ENCODE measurements at regions not wholly inside any gene's neighbourhood (a gene's known extent, or its start where the extent isn't known, plus 50 kb on each side); places are given as distances from the start of the nearest gene placed in this dataset.

DNA sequence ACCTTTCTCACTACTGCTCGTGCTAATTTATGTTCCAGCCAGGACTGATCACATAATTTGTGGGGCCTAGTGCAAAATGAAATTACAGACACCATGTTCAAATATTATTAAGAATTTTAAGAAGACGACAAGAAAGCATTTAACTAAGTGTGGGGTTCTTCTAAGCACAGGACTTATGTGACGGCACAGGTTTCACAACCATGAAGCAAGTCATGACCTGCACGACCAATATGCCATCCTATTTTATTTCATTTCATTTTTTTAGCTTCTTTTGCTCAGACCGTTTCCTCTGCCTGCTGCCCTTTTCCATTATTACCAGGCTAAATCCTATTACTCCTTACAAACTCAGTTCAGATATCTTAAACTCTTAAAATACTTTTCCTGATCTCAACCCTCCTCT, 462.5 kb downstream of the AASDHPPT start:
- TF ChIP-seq RFX5 (IDR thresholded peaks at IDR 0.05; ENCODE audit: low read depth, low read length) (no peak), TCF7 (IDR thresholded peaks at IDR 0.05; ENCODE audit: low read depth) (no peak), CC2D1A (CRISPR knock-in tag; IDR thresholded peaks at IDR 0.05) (no peak), ZNF317 (CRISPR knock-in tag; IDR thresholded peaks at IDR 0.05) (no peak)
- TF ChIP-seq, protein P1, sequence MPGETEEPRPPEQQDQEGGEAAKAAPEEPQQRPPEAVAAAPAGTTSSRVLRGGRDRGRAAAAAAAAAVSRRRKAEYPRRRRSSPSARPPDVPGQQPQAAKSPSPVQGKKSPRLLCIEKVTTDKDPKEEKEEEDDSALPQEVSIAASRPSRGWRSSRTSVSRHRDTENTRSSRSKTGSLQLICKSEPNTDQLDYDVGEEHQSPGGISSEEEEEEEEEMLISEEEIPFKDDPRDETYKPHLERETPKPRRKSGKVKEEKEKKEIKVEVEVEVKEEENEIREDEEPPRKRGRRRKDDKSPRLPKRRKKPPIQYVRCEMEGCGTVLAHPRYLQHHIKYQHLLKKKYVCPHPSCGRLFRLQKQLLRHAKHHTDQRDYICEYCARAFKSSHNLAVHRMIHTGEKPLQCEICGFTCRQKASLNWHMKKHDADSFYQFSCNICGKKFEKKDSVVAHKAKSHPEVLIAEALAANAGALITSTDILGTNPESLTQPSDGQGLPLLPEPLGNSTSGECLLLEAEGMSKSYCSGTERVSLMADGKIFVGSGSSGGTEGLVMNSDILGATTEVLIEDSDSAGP (CRISPR knock-in tag; IDR thresholded peaks at IDR 0.05; ENCODE audit: borderline replicate concordance) = no peak
- TF ChIP-seq, protein P2, sequence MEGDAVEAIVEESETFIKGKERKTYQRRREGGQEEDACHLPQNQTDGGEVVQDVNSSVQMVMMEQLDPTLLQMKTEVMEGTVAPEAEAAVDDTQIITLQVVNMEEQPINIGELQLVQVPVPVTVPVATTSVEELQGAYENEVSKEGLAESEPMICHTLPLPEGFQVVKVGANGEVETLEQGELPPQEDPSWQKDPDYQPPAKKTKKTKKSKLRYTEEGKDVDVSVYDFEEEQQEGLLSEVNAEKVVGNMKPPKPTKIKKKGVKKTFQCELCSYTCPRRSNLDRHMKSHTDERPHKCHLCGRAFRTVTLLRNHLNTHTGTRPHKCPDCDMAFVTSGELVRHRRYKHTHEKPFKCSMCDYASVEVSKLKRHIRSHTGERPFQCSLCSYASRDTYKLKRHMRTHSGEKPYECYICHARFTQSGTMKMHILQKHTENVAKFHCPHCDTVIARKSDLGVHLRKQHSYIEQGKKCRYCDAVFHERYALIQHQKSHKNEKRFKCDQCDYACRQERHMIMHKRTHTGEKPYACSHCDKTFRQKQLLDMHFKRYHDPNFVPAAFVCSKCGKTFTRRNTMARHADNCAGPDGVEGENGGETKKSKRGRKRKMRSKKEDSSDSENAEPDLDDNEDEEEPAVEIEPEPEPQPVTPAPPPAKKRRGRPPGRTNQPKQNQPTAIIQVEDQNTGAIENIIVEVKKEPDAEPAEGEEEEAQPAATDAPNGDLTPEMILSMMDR (CRISPR knock-in tag; IDR thresholded peaks at IDR 0.05) = no peak
